ENCODE measurements at regions not wholly inside any gene's neighbourhood (a gene's known extent, or its start where the extent isn't known, plus 50 kb on each side); places are given as distances from the start of the nearest gene placed in this dataset.

- TF ChIP-seq CTCF (IDR thresholded peaks at IDR 0.05; ENCODE audit: low read depth, low read length), result no peak
- no peak for TF ChIP-seq POLR2A (IDR thresholded peaks at IDR 0.05; ENCODE audit: extremely low read depth, insufficient read length)
- TF ChIP-seq MAX (IDR thresholded peaks at IDR 0.05; ENCODE audit: low read depth, low read length), result no peak
Observed at GRCh38 chr13:94952787-94953186, 240.4 kb upstream of the SOX21 start.
